ENCODE measurements at regions not wholly inside any gene's neighbourhood (a gene's known extent, or its start where the extent isn't known, plus 50 kb on each side); places are given as distances from the start of the nearest gene placed in this dataset.

DNA sequence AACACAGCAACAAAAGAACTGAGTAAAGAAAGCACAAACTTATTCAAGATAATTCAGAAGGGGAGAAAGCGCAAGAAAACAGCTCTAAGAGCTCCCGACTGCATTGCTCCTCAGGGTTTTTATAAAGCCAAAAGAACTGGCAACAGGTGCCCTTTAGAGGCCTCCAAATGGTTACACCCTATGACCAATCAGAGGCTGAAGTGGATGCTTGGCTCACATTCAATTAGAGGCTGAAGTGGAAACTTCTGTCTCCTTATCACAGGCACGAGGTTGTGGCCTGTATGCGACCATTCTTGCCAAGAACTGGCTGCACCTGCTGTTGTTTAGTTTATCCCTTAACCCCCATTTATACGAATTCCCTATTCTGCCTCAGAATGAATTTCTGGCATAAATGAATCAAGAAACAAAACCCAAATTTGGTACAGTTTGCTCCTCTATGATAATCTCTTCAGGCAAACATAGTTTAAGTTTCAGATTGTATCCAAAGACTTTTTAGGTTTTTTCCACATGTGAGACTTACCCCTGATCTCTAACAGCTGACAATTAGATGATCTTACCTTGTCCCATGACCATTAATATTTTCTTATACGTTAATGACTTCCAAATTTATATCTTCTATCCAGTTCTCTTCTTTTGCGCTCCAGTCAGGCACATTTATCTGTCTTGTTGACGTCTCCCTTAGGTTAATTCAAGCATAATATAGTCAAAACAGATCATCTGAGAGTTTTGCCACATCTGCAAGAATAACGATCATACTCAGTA lies 504.8 kb downstream of the NXPH1 start:
- H3K9me3 Mint-ChIP-seq: no peaks in the 10 kb centered on the region
- H3K4me3 Mint-ChIP-seq: no peak overlapping the region
- TF ChIP-seq, protein P1, sequence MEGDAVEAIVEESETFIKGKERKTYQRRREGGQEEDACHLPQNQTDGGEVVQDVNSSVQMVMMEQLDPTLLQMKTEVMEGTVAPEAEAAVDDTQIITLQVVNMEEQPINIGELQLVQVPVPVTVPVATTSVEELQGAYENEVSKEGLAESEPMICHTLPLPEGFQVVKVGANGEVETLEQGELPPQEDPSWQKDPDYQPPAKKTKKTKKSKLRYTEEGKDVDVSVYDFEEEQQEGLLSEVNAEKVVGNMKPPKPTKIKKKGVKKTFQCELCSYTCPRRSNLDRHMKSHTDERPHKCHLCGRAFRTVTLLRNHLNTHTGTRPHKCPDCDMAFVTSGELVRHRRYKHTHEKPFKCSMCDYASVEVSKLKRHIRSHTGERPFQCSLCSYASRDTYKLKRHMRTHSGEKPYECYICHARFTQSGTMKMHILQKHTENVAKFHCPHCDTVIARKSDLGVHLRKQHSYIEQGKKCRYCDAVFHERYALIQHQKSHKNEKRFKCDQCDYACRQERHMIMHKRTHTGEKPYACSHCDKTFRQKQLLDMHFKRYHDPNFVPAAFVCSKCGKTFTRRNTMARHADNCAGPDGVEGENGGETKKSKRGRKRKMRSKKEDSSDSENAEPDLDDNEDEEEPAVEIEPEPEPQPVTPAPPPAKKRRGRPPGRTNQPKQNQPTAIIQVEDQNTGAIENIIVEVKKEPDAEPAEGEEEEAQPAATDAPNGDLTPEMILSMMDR (IDR thresholded peaks at IDR 0.05; ENCODE audit: unreplicated experiment in 3 of 3): no peak
- no peaks in the 10 kb centered on the region for H3K27me3 Mint-ChIP-seq (ENCODE audit: low read depth)
- no peaks in the 10 kb centered on the region for H3K36me3 Mint-ChIP-seq (ENCODE audit: low read depth)
- no peaks in the 10 kb centered on the region for H3K4me1 Mint-ChIP-seq
- H3K27ac Mint-ChIP-seq: no peak overlapping the region

- no peaks in the 10 kb centered on the region for H3K27me3 Mint-ChIP-seq (ENCODE audit: low read depth)
- H3K9me3 Mint-ChIP-seq: no peaks in the 10 kb centered on the region
- H3K4me3 Mint-ChIP-seq: no peak overlapping the region
- TF ChIP-seq, protein P1 (IDR thresholded peaks at IDR 0.05; ENCODE audit: unreplicated experiment in 3 of 3): no peak
- no peak overlapping the region for H3K27ac Mint-ChIP-seq
- no peaks in the 10 kb centered on the region for H3K36me3 Mint-ChIP-seq (ENCODE audit: low read depth)
- no peaks in the 10 kb centered on the region for H3K4me1 Mint-ChIP-seq
Measured at GRCh38 chr7:8939446-8939845, 506.0 kb downstream of the NXPH1 start.

DNA sequence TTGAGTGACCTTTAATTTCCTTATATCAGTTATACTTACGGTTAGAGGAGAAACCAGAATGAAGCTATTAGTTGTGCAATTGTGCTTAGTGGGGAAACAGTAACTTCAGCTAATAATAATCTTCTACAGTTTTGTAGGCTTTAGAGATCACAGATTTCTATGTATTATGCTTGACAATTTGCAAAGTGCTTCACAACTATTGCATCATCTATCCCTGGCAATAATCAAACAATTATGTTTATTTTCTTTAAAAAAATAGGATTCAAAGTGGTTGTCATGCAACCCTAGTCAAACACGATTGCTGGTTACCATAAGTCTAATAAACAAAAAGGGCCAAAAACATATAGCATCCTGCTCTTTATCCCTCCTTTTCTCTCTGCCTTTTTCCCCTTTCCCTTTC lies 530.3 kb downstream of the NXPH1 start:
- Mint-ChIP-seq H3K9me3 (no peaks in the 10 kb centered on the region), H3K27me3 (ENCODE audit: low read depth) (no peaks in the 10 kb centered on the region), H3K36me3 (ENCODE audit: low read depth) (no peaks in the 10 kb centered on the region), H3K27ac (no peak overlapping the region), H3K4me1 (peaks cover 6% of the 10 kb centered on the region), H3K4me3 (no peak overlapping the region)
- TF ChIP-seq, protein P1 (IDR thresholded peaks at IDR 0.05; ENCODE audit: unreplicated experiment in 3 of 3): no peak

GRCh38 chr7:8965177-8965576 lies 531.8 kb downstream of the NXPH1 start:
- TF ChIP-seq, protein P1 (IDR thresholded peaks at IDR 0.05; ENCODE audit: unreplicated experiment in 3 of 3): no peak
- no peak overlapping the region for H3K4me3 Mint-ChIP-seq

GRCh38 chr7:8973601-8974000 lies 540.2 kb downstream of the NXPH1 start:
- Mint-ChIP-seq H3K27ac (no peak overlapping the region), H3K36me3 (ENCODE audit: low read depth) (no peaks in the 10 kb centered on the region), H3K9me3 (no peaks in the 10 kb centered on the region), H3K27me3 (ENCODE audit: low read depth) (no peaks in the 10 kb centered on the region), H3K4me3 (no peak overlapping the region), H3K4me1 (no peaks in the 10 kb centered on the region)
- TF ChIP-seq, protein P1 (IDR thresholded peaks at IDR 0.05; ENCODE audit: unreplicated experiment in 3 of 3): no peak

More at GRCh38 chr7:8965177-8965576, 531.8 kb downstream of the NXPH1 start:
- Mint-ChIP-seq H3K36me3 (ENCODE audit: low read depth) (no peaks in the 10 kb centered on the region), H3K9me3 (no peaks in the 10 kb centered on the region), H3K27ac (no peak overlapping the region), H3K4me1 (peaks cover 6% of the 10 kb centered on the region), H3K27me3 (ENCODE audit: low read depth) (no peaks in the 10 kb centered on the region)

GRCh38 chr7:8975681-8976080 lies 542.3 kb downstream of the NXPH1 start:
- H3K27ac Mint-ChIP-seq: no peak overlapping the region
- no peaks in the 10 kb centered on the region for H3K4me1 Mint-ChIP-seq
- H3K4me3 Mint-ChIP-seq: no peak overlapping the region

More at GRCh38 chr7:8975681-8976080, 542.3 kb downstream of the NXPH1 start:
- no peaks in the 10 kb centered on the region for H3K9me3 Mint-ChIP-seq
- no peaks in the 10 kb centered on the region for H3K27me3 Mint-ChIP-seq (ENCODE audit: low read depth)
- TF ChIP-seq, protein P1 (IDR thresholded peaks at IDR 0.05; ENCODE audit: unreplicated experiment in 3 of 3): no peak
- H3K36me3 Mint-ChIP-seq (ENCODE audit: low read depth): no peaks in the 10 kb centered on the region
